GM18505 (cell line): ENCODE measurements at regions not wholly inside any gene's neighbourhood (a gene's known extent, or its start where the extent isn't known, plus 50 kb on each side); places are given as distances from the start of the nearest gene placed in this dataset.
"Not testable (repeated sequence)": the region's sequence is repeated elsewhere in the genome, so short reads cannot be mapped to it uniquely, and the experiment has no call there.

Source experiments
- ATAC-seq: cut with Tn5 transposase; IDR thresholded peaks from one replicate; pipeline ENCODE4 v1.9.1; 2021; ENCODE audit not compliant: unreplicated experiment
- POLR2A ChIP-seq: IDR thresholded peaks from 4 replicates; pipeline ENCODE4 v1.6.1; 2011; ENCODE audit warnings: borderline replicate concordance; ENCODE audit not compliant: insufficient read depth, insufficient read length; ENCODE audit errors: extremely low read depth

DNA sequence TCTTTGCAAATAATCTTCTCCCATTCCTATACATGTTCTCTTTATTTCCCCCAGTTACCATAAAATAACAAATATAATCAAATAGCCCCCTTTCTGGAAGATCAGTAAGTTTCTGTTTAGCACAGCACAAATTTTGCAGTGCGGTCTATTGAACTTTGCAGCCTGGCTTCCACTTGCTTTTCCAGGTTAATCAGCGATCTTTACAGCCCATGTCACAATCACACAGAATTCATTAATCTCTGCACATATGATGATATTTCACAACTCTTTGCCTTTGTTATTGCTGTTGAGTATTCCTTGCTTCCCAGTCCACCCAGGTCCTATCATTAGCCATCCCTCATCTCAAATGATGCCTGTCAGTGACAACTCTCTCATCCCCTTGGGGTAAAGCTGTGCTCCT lies 2358.0 kb downstream of the PCDH7 start:
- TF ChIP-seq POLR2A: no peak
- no peak for ATAC-seq

DNA sequence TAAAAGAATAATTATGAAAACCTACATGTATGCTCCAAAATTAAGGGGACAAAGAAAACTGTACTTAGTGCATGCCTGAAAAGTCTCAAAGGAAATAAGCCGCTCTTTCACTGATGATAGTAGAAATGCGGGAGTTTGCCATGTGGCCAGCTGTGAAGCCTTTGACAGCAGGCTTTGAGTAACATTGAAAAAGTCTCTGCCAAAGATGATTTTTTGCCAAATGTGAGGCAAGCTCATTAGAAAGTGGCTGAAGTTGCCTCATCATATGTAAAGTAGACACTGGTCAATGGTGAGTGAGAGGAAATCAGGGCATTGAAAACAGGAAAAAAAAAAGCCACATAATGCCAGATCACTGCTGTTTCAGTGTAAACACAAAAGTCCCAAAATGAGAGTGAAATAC lies 2360.1 kb downstream of the PCDH7 start:
- TF ChIP-seq POLR2A: no peak
- ATAC-seq: no peak

DNA sequence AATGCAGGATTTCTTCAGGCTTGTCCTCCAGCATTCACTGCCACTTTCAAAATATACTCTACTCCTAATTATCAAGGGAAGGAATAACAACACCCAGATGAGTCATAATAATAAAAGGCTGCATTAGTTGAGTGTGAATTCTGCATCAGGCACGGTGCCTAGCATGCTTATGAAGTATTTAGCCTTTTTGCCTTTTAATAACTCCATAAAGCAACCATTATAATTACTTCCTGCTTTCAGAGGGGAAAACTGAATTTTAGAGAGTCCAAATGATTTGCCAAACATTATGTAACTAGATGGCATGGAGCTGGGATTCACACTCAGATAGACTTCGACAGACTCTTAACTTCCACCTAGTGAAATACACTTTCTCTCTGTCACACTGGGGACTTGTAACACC lies 2365.5 kb downstream of the PCDH7 start:
- no peak for ATAC-seq
- TF ChIP-seq POLR2A: no peak

DNA sequence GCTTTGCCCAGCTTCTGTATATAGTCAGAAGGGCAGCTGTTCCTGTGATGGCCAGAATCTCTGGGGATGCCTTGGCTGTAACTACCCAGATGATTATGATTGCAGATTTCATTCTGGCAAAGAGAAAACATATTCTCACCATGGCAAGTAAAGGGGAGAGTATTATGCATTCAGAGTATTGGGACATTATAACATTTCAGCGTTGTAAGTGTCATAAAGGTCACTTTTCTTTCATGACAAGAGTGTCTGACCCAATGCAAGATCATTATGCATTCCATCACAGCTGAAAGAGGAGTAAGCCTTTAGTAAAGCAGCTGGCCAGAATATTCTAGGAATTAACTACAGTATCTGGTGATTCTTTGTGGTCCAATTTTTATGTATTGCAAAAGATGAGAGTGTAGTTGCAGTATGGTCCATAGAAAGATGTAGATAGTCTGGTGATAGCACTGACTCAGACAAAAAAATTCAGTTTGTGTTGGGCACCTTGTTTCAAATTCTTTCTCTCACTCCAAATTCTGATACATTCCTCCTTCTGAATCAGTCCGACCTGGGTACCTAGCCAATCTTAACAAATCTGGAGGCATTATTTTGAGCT lies 2366.3 kb downstream of the PCDH7 start:
- TF ChIP-seq POLR2A: no peak
- ATAC-seq: no peak

DNA sequence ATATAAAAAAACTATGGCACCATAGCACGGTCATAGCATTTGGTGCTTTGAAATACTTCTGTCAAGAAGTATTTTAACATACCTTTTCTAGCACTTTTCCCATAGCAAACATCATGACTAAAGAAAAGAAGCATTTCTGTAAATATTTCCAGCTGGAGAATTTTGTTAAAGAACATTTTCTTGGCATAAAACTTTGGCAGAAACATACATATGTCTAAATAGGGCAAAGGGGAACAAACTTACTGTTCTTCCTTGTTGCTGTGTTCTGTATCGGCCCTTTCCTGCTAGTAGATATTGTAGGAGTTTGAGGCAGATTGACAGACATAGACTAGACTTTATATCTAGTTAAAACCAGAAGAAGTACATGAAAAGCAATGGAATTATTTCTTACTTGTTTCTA lies 2368.5 kb downstream of the PCDH7 start:
- no peak for ATAC-seq
- TF ChIP-seq POLR2A: no peak

DNA sequence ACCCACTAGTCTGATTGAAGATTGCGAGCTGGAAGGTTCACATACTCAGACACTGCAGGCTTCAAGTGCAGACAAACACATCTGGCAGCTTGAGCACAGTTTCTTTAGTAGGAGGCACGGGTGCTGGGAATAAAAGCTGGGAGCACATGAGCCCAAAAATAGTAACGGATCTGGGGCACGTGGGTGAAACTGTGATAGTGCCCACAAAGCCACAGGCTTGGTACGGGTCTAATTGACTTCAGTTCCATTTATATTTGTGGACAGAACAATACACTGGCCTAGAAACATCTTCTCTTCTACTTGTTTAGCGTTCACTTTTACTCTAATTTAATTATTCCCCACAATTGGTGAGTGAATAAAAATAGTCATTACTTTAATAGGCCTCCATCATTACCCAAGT lies 2370.7 kb downstream of the PCDH7 start:
- ATAC-seq: no peak
- TF ChIP-seq POLR2A: no peak

DNA sequence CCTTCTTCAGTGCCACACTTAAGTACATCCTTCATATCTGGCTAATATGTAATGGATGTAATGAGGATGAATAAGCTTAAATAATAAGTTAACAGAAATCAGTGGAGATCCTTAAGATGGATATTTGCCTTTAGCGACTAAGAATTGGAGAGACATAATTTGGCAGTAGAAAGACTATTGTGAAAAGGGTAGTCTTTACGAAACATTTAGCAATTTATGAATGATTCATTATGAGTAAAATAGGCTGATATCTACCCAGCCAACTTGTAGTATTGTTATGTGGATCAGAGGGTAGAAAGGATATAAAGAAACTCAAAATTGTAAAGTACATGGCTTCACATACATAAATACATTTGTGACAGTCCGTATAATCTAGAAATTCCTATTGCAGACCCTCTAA lies 2371.8 kb downstream of the PCDH7 start:
- ATAC-seq: no peak
- TF ChIP-seq POLR2A: no peak

DNA sequence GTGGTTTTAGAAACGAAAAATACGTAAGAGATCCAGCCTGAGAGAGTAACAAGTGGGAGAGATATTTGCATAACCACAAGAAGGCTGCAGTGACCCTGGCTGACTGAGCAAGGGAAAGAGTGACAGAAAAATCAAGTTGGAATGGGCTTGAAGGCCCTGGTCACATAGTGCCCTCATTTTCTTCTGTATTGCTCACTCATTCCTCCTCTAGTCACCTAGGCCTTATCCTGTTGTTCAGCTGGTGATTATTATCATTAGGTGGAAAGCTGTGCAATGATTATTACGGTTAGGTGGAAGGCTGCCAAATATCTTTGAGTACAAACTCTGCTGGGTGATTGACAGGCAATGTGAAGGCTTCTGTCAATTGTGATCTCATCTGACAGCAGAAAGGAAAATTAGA lies 2384.1 kb downstream of the PCDH7 start:
- no peak for TF ChIP-seq POLR2A

DNA sequence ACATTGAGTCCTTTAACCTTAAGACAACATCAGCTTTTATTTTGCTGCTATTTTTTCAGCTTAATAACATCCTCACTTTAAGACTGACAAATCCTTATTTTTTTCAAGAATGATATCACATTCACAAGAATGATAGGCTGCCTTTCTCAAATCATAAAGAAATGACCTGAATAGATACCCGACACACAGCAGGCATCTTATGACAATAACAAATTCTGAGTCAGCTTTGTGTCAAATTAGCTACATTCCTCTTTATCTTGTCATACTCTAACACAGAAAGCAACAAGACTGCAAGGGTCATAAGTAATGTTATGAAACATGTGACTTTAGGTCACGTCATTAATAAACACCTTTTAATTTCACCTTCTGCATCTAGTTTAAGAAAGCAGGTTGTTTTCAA lies 2387.6 kb downstream of the PCDH7 start:
- no peak for ATAC-seq
- no peak for TF ChIP-seq POLR2A

More for the DNA sequence above, 2384.1 kb downstream of the PCDH7 start:
- ATAC-seq: no peak

DNA sequence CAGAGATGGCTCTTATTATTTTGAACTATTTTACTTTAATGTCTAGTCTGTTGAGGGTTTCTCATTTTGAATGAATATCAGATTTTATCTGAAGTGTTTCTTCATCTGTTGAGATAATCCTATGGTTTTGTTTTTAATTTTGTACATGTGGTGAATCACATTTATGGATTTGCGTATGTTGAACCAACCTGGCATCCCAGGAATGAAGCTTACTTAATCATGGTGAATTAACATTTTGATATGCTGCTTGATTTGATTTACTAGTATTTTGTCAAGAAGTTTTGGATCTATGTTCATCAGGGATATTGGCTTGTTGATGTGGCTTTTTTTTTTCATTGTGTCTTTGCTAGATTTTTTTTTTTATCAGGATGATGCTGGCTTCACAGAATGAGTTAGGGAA lies 2390.9 kb downstream of the PCDH7 start:
- ATAC-seq: no peak
- TF ChIP-seq POLR2A: no peak

DNA sequence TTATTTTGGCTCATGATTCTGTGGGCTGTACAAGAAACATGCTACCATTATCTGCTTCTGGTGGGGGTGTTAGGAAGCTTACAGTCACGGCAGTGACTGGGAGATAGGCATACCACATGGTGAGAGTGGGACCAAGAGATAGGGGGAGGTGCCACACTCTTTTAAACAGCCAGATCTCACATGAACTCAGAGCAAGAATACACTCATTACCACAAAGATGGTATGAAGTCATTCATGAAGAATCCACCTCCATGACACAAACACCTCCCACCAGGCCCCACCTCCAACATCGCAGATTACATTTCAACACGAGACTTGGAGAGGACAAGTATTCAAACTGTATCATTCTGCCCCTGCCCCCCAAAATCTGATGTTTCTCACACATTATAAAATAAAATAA lies 2396.7 kb downstream of the PCDH7 start:
- TF ChIP-seq POLR2A: no peak
- ATAC-seq: no peak

DNA sequence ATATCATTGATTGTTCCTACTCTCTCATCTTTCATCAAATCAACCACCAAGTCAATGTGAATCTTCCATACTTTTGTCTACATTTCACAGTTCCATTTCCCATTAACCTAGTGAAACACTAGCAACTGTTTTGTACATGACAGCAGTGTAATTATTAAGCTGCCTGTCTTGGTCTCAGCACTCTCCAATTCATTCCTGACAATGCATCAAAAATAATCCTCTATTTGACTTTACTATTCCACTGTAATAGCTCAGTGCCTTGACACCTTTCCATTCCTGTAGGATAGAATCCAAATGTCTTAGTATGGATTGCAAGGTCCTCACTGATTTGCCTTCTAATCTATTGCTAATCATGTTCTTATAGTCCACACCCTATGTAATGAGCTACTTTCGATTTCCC lies 2405.8 kb downstream of the PCDH7 start:
- no peak for TF ChIP-seq POLR2A
- ATAC-seq: no peak

DNA sequence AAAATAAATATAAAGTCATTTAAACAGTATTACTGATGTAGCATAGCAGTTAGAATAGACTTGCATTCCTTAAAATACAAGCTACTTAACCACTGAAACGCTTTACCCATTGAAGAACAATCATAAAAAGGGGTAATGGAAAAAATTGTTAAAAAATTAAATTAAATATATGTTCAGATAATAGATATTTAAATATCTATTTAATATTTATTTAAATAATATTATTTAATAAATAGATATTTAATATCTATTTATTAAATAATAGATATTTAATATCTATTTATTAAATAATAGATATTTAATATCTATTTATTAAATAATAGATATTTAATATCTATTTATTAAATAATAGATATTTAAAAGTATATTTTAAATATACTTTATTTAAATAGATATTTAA lies 2410.5 kb downstream of the PCDH7 start:
- ATAC-seq: not testable (repeated sequence)

DNA sequence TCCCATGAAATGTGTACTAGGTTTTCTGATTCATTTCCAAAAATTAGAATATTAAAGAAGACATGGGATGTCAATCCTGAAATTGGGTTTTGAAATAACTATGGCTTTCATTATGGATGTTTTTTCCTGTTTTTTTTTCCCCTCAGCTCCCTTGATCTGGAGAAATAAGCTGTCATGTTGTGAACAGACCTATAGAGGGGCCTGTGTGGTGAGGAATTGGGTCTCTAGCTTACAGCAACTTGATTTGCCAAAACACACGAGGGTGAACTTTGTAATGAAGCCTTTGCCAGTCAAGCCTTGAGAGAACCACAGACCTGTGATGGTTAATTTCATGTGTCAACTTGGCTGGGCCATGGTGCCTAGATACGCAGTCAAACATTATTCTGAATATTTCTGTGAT lies 2413.6 kb downstream of the PCDH7 start:
- no peak for TF ChIP-seq POLR2A
- no peak for ATAC-seq

DNA sequence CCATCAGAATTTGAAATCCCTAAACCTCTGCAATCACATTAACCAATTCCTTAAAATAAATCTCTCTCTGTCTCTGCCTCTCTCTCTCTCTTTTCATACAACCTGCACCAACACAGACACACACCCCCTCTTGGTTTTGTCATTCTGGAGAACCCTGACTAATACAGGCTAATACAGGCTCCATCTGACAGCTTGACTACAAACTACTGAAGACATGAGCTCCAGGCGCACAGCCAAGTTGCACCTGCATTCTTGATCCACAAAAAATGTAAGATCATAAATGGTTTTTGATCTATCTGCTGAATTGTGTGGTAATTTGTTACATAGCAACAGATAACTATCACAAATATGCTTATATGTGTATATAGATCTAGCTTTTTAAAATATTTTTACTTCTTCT lies 2414.2 kb downstream of the PCDH7 start:
- no peak for ATAC-seq
- no peak for TF ChIP-seq POLR2A

DNA sequence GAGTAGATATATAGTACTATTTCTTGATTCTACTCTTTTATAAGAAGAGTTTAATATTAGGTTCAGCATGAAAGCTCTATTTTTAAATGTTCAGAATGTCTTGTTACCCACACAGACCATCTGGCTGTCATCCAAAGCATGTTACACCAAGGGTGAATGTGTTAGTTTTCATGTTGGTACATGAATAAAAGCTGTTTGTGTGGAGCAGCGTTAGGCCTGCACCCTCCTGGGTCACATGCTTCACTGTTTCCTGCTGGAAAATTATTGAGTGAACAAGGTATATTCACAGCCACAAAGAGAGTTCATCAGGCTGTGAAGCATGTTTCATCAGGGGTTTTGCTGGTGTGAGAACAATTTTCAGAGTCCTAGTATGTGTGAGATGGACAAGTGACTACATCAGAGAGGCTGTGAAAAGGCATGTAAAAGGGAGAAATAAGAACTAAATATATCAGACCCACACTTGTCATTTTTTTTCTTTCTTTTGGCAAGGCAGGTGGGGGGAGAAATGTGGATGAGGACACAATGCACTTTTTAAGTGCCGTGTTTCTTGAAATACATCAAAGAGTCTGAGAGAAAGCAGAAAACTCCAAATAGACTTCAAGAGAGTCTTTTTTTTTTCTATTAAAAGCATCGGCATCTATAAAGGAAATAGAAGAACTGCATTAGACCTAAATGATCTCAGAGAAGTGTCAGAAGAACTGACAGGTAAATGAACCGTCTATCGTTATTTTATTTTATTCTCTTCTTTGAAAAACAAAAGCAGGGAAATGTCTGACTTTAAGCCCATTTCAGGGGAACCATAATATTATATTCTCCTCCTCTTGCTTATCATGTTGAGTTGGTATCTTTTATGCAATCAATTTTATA lies 2429.7 kb downstream of the PCDH7 start:
- TF ChIP-seq POLR2A: no peak
- ATAC-seq: no peak
